HFFc6 (cell line): ENCODE measurements at regions not wholly inside any gene's neighbourhood (a gene's known extent, or its start where the extent isn't known, plus 50 kb on each side); places are given as distances from the start of the nearest gene placed in this dataset.

Experiments used
- DNase-seq: peaks from one replicate; pipeline ENCODE4 v3.0.0-alpha.2; 2018
- H3K27ac Mint-ChIP-seq: 2 replicates; pipeline ENCODE4 v1.8.0; 2020; ENCODE audit warnings: mild to moderate bottlenecking, mixed read lengths
- H3K27me3 Mint-ChIP-seq: 2 replicates; pipeline ENCODE4 v1.8.0; 2021; ENCODE audit warnings: mild to moderate bottlenecking, moderate library complexity, mixed read lengths; ENCODE audit not compliant: insufficient read depth
- H3K36me3 Mint-ChIP-seq: 2 replicates; pipeline ENCODE4 v1.8.0; 2021; ENCODE audit warnings: low read depth, mixed read lengths
- H3K4me1 Mint-ChIP-seq: 2 replicates; pipeline ENCODE4 v1.8.0; 2020; ENCODE audit warnings: low read depth, mixed read lengths
- H3K4me3 Mint-ChIP-seq: 2 replicates; pipeline ENCODE4 v1.8.0; 2020; ENCODE audit warnings: mild to moderate bottlenecking, moderate library complexity, mixed read lengths
- H3K9me3 Mint-ChIP-seq: 2 replicates; pipeline ENCODE4 v1.8.0; 2020; ENCODE audit warnings: mild to moderate bottlenecking, mixed read lengths
- TF ChIP-seq, protein P1 (sequence below): fragments of 200-600 bp; sonication (generic); IDR thresholded peaks from 2 replicates; pipeline ENCODE4 v1.5.0; 2021; ENCODE audit warnings: antibody characterized with exemption, mild to moderate bottlenecking

DNA sequence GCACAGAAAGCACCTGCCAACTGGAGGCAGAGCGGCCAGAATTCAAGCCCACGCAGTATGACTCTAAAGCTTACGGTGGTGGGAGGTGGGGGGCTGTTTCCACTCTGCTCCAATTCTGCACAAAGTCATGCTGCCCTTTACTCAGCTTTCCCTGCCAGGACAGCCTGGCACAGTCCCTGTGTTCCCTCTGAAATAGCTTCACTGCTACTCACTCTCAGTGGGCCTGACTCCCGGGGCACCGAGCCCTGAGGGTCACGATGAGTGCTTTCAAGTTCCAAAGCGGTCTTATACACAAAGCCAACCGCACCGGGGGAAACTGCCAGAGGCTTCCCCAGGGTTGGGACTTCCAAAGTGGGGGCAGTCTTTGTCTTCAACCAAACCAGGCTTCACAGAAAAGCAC, 306.1 kb upstream of the XYLT1 start:
- Mint-ChIP-seq H3K9me3 (no peaks in the 10 kb centered on the region), H3K27ac (no peak overlapping the region), H3K36me3 (no peaks in the 10 kb centered on the region), H3K4me1 (peaks cover 23% of the 10 kb centered on the region), H3K4me3 (no peak overlapping the region), H3K27me3 (peaks cover 3% of the 10 kb centered on the region; the same call in 1 of the 2 replicates)
- TF ChIP-seq, protein P1, sequence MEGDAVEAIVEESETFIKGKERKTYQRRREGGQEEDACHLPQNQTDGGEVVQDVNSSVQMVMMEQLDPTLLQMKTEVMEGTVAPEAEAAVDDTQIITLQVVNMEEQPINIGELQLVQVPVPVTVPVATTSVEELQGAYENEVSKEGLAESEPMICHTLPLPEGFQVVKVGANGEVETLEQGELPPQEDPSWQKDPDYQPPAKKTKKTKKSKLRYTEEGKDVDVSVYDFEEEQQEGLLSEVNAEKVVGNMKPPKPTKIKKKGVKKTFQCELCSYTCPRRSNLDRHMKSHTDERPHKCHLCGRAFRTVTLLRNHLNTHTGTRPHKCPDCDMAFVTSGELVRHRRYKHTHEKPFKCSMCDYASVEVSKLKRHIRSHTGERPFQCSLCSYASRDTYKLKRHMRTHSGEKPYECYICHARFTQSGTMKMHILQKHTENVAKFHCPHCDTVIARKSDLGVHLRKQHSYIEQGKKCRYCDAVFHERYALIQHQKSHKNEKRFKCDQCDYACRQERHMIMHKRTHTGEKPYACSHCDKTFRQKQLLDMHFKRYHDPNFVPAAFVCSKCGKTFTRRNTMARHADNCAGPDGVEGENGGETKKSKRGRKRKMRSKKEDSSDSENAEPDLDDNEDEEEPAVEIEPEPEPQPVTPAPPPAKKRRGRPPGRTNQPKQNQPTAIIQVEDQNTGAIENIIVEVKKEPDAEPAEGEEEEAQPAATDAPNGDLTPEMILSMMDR = no peak
- DNase-seq = no peak

DNA sequence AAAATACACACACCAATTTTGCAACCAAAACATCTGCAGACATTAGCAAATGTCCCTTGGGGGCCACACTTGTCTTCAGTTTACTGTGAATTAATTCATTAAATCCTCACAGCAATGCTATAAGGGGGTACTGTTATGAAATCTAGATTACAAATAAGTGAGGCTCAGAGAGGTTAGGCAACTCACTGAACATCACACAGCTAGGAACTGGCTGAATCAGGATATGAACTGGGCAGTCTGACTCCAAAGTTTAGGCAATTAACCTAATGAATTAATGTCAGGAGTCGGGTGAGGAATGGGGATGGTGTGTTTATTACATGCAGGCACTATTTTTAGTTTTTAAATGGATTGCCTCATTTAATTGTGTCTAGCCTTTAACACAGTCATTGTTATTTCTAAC, 305.7 kb upstream of the XYLT1 start:
- TF ChIP-seq, protein P1 = no peak
- H3K4me1 Mint-ChIP-seq = peaks cover 23% of the 10 kb centered on the region

DNA sequence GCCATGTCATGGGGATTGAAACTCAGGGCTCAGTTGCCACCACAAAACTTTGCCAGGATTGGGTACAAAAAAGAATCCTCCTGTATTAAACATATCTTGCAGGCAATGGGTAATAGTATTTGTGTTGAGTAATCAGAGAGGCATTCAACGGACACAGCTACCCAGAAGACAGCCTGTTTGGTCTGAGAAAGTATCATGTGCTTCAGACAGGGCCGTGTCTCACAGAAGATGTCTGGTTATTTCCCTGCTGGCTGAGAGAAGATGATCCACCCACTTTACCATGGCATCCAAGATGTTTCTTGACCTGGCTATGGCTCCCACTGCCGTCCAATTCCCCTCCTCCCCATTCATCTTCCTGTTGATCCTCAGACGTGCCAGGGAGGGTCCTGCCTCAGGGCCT, 304.3 kb upstream of the XYLT1 start:
- Mint-ChIP-seq H3K27ac (no peak overlapping the region), H3K27me3 (peaks cover 3% of the 10 kb centered on the region; the same call in 1 of the 2 replicates), H3K4me1 (peaks cover 23% of the 10 kb centered on the region), H3K4me3 (no peak overlapping the region), H3K9me3 (no peaks in the 10 kb centered on the region), H3K36me3 (no peaks in the 10 kb centered on the region)
- TF ChIP-seq, protein P1 = no peak
- DNase-seq = no peak

More for the DNA sequence above, 305.7 kb upstream of the XYLT1 start:
- H3K27me3 Mint-ChIP-seq = peaks cover 3% of the 10 kb centered on the region; the same call in 1 of the 2 replicates
- no peak overlapping the region for H3K4me3 Mint-ChIP-seq
- H3K27ac Mint-ChIP-seq = no peak overlapping the region
- no peaks in the 10 kb centered on the region for H3K36me3 Mint-ChIP-seq
- no peaks in the 10 kb centered on the region for H3K9me3 Mint-ChIP-seq
- DNase-seq = no peak

DNA sequence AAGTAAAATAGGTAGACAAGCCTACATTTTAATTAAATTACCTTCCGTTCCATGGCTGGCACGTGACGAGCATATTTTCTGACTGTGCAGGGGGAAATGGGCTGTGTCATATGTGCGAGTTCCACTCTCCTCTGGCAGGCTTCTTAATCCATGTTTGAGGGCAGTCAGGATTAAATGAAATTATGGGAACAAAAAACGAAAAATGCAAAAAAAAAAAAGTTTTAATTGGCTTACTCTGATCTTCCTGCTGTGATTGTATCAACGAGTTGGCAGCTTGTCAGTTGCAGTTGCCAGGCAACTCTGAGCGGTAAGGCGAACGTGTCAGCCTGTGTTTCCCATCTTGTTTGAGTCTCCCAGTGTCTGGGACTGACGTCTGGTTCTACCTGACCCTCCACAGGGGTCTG, 302.9 kb upstream of the XYLT1 start:
- TF ChIP-seq, protein P1 = no peak
- Mint-ChIP-seq H3K9me3 (no peaks in the 10 kb centered on the region), H3K27ac (no peak overlapping the region), H3K4me1 (peaks cover 26% of the 10 kb centered on the region), H3K36me3 (no peaks in the 10 kb centered on the region), H3K27me3 (peaks cover 3% of the 10 kb centered on the region; the same call in 1 of the 2 replicates), H3K4me3 (no peak overlapping the region)
- no peak for DNase-seq

DNA sequence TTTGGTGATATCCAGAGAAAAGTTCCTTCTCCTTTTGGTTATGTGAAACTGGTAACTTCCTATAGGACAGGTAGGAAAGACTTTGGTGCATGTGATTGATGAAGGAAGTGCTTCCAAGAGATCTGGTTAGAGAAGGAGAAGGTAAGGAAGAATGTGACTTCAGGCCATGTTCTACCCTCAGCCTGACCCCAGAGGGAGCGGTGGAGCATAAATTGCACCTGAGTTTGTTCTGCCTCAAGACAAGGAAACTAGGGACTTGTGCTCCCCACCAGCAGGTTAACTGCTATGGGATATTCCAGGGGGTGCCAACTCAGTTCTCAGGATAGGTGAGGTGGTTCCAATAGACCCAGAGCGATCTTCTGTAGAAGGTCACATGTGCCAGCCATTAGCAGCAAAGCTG, 299.3 kb upstream of the XYLT1 start:
- TF ChIP-seq, protein P1 = no peak
- Mint-ChIP-seq H3K36me3 (no peaks in the 10 kb centered on the region), H3K4me1 (peaks cover 25% of the 10 kb centered on the region), H3K27me3 (peaks cover 3% of the 10 kb centered on the region; the same call in 1 of the 2 replicates), H3K9me3 (no peaks in the 10 kb centered on the region), H3K4me3 (no peak overlapping the region), H3K27ac (no peak overlapping the region)
- no peak for DNase-seq

DNA sequence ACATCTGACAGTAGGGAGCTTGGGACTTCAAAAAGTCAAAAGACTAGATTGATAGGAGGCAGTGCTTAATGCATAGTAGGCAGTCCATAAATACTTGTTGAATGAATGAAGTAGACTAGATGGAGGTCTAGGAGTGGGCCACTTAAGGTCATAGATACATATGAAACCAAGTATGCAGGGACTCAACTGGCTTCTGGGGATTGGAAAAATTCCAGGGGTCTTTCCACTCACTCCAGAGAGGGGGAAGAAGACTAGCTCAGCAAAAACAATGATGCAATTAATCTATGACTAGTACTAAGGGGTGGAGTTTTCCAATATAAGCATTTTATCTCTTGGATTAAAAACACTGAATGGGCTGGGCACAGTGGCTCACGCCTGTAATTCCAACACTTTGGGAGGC, 298.3 kb upstream of the XYLT1 start:
- Mint-ChIP-seq H3K36me3 (no peaks in the 10 kb centered on the region), H3K27me3 (peaks cover 3% of the 10 kb centered on the region; the same call in 1 of the 2 replicates), H3K4me3 (no peak overlapping the region), H3K4me1 (peaks cover 19% of the 10 kb centered on the region), H3K9me3 (no peaks in the 10 kb centered on the region), H3K27ac (no peak overlapping the region)
- no peak for DNase-seq
- TF ChIP-seq, protein P1 = no peak
